Fibroblast of pulmonary artery (primary cell): ENCODE measurements at regions not wholly inside any gene's neighbourhood (a gene's known extent, or its start where the extent isn't known, plus 50 kb on each side); places are given as distances from the start of the nearest gene placed in this dataset.
A peak's percentile ranks its signal among the peaks of the same experiment; 100 is the strongest.

Experiments used
- DNase-seq: peaks from one replicate; pipeline ENCODE4 v3.0.0-alpha.2; 2010; ENCODE audit warnings: low read depth
- H3K4me3 ChIP-seq: replicated peaks from 2 replicates; pipeline ENCODE4 v1.5.1; 2011; ENCODE audit warnings: low read depth, mild to moderate bottlenecking, control low read depth, low read length, moderate library complexity
- TF ChIP-seq, protein P1 (sequence below): IDR thresholded peaks from 2 replicates; pipeline ENCODE4 v1.5.1; 2011; ENCODE audit warnings: mild to moderate bottlenecking, control low read depth, low read length, inconsistent platforms; ENCODE audit errors: missing control alignments

- TF ChIP-seq, protein P1, sequence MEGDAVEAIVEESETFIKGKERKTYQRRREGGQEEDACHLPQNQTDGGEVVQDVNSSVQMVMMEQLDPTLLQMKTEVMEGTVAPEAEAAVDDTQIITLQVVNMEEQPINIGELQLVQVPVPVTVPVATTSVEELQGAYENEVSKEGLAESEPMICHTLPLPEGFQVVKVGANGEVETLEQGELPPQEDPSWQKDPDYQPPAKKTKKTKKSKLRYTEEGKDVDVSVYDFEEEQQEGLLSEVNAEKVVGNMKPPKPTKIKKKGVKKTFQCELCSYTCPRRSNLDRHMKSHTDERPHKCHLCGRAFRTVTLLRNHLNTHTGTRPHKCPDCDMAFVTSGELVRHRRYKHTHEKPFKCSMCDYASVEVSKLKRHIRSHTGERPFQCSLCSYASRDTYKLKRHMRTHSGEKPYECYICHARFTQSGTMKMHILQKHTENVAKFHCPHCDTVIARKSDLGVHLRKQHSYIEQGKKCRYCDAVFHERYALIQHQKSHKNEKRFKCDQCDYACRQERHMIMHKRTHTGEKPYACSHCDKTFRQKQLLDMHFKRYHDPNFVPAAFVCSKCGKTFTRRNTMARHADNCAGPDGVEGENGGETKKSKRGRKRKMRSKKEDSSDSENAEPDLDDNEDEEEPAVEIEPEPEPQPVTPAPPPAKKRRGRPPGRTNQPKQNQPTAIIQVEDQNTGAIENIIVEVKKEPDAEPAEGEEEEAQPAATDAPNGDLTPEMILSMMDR, result no peak
- H3K4me3 ChIP-seq, result no peak overlapping the region
- no peak for DNase-seq
These were observed 202.3 kb downstream of the KIF21A start for GRCh38 chr12:39240587-39240986.

- no peak for DNase-seq
- TF ChIP-seq, protein P1, result no peak
- no peak overlapping the region for H3K4me3 ChIP-seq
These were observed 203.1 kb downstream of the KIF21A start for GRCh38 chr12:39239490-39240486.

GRCh38 chr12:39237004-39237403, 205.9 kb downstream of the KIF21A start:
- TF ChIP-seq, protein P1, result no peak
- H3K4me3 ChIP-seq, result no peak overlapping the region
- peak; percentile 86 for DNase-seq

GRCh38 chr12:39235990-39236767, 206.7 kb downstream of the KIF21A start:
- DNase-seq, result peak; percentile 28
- TF ChIP-seq, protein P1, result no peak
- H3K4me3 ChIP-seq, result no peak overlapping the region

DNA sequence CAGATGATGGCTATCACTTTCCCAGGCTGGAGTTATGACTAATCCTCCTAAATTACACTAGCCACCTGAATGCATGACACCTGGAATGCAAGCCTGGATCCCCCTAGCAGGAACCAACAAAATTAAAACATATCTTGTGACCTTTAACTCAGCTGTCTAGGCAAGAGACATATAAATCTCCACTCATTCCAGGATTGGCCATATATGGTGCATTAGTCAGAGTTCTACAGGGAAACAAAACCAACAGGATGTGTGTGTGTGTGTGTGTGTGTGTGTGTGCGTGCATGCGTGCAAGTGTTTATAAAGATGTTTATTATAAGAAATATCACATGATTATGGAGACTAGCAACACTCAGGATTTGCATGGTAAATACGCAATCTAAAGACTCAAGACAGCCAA, 212.8 kb downstream of the KIF21A start:
- DNase-seq, result peak; percentile 56
- H3K4me3 ChIP-seq, result no peak overlapping the region
- TF ChIP-seq, protein P1, result no peak

DNA sequence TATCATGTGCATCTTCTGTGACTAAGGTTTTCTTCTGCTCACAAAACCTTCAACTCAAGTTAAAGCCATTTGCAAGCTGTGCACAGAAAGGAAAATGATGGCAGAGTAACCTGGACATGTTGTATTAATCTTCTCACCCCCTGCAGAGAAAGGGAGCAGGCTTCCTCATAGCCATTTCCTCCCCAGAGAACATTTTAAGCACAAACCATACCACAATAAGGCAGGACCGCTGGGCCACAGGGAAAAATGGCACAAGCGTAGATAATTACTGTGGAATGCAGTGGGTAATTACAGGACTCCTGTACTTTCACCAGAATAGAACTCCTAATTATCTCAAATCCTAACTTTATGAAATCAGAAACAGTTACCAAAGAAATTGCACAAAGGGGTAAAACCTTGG, 215.7 kb downstream of the KIF21A start:
- no peak overlapping the region for H3K4me3 ChIP-seq
- no peak for DNase-seq
- TF ChIP-seq, protein P1, result no peak
